Myocyte (in vitro differentiated cells): ENCODE measurements at regions not wholly inside any gene's neighbourhood (a gene's known extent, or its start where the extent isn't known, plus 50 kb on each side); places are given as distances from the start of the nearest gene placed in this dataset.
A peak's percentile ranks its signal among the peaks of the same experiment; 100 is the strongest.

Source experiments
- DNase-seq: peaks from one replicate; pipeline ENCODE4 v3.0.0-alpha.2; 2012; ENCODE audit warnings: low read depth

DNA sequence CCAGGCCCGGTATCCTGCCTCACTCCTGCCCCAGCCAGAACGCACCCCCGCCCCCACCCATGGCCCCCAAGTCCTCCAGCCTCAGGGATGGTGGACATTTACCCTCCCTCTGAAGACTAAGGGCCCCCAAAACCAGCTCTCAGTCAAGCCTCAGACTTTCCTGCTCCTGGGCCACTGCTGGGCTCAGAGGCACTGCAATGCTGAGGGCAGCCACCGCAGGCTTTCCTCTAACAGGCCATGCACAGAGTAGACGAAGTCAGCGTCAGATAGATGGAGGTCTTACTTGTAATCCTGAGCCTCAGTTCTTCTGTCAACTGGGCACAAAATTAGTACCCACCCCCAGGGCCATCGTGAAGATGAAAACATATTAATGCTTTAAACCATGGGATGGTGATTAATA, 92.6 kb downstream of the TTC32 start:
- DNase-seq = no peak

- DNase-seq = no peak
Observed at GRCh38 chr2:19807866-19808265, 93.9 kb downstream of the TTC32 start.

- no peak for DNase-seq
Observed at GRCh38 chr2:19807346-19807745, 94.4 kb downstream of the TTC32 start.

DNA sequence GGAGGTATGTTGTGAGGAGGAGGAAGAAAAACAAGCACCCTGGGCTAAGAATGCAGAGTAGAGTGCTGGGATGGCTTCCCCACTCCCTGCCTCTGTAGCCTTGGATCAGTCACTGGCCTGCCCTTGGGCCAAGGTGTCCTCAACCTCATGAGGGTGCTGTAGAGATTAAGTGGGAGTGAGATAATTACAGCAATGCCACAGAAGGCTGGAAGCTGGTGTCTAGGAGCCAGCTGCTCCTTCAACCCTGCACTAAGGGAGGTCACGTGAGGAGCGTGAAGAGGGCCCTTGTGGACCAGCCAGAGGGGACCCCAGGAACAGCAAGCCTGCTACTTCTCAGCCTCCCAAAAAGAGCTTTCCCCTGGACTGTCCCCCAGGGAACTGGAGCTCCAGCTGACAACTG, 95.2 kb downstream of the TTC32 start:
- DNase-seq = no peak

GRCh38 chr2:19806131-19806530, 95.7 kb downstream of the TTC32 start:
- peak; percentile 40 for DNase-seq

GRCh38 chr2:19805266-19805665, 96.5 kb downstream of the TTC32 start:
- no peak for DNase-seq

DNA sequence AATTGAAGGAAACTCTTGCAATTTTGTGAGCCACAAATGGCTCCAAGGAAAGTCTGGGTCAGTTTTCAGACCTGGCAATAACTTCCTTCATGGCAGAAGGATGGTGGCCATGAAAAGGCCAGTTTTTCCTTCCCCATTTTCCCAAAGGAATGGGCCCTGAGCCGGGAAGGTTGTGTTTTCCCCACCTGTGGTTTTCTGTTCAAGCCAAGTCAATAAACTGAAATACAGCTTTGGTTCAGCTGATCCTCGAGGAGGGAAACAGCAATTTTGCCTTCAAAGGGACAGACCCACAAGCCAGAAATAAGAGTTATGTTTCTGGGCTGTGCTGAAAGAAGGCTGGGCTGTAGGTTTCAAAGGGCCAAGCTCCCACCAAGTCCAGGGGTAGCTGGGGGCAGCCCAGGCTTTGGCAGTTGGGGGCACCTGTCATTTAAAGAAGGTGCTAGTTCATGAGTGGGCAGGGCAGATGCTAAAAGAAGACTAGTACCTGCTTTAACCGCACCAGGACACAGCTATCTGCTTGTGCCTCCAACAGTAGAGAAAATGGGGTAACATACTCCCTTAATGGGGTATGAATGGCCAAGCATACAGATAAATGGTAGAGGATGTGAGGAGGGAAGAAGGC, 97.0 kb downstream of the TTC32 start:
- DNase-seq = no peak

- no peak for DNase-seq
Observed at GRCh38 chr2:19802086-19802841, 99.5 kb downstream of the TTC32 start.

DNA sequence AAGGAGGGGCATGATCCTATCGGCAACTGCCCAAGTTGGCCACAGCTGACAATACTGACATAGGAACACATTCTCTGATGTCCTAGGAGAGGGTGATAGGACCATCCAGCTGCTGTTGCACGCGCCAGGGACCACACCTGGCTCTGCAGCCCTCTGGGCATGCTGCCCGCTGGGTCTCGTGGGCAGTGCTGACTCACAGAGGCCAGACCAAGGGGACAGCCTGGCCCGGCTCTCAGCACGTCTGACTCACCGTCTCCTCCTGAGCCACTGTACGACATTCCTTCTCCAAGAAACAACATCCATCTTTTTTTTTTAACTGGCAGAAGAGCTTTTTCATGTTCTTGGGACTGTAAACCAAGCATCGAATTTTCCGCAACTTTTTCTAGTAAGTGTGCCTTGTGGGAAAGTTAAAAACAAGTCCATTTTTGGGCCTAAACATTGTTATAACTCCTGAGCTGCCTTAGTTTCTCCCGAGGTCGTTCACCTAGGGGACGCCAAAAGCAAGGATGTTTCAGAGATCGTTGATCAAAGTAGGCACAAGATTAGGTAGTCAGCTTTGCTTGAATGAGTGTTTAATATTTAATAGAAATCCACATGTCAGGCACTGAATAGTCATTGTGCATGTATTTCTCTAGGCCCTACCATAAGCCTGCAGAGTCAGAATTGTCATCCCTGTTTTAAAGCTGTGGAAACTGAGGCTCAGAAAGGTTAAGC, 100.3 kb downstream of the TTC32 start:
- DNase-seq = peak; percentile 98

DNA sequence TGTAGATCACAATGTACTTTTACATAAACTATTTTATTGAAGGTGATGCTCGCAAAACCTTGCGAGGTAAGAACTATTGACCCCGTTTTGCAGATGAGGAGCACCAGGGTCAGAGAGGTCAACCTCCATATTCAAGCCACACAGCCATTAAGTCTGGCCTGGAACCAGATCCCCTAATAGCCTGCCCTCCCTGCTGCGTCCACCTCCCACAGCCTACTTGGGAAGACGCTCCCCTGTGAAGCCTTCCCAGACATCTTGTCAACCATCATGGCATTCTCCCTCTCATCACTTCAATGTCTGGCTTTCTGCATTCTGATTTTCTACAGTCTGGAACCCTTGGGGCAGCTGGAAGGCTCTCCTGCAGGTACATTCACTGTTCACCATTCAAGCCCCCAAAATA, 101.0 kb downstream of the TTC32 start:
- peak; percentile 43 for DNase-seq

GRCh38 chr2:19799881-19800780, 101.7 kb downstream of the TTC32 start:
- peak; percentile 89 for DNase-seq

DNA sequence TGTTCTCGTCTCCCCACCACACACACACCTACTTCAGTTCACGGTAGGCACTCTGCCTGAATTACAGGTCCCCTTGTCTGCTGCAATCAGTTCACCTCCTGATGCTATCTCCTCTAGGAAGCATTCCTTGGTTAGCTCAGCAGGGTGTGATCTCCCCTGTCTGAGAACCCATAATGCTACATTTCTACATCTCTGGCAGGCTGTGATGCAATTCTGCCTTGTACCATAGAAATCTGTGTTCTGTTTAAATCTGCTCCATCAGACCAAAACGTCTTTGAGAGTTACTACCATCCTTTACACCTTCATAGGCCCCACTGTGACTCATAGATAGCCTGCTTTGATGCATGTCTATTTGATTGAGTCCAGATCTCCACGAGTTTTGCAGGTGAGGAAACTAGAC, 103.9 kb downstream of the TTC32 start:
- no peak for DNase-seq

DNA sequence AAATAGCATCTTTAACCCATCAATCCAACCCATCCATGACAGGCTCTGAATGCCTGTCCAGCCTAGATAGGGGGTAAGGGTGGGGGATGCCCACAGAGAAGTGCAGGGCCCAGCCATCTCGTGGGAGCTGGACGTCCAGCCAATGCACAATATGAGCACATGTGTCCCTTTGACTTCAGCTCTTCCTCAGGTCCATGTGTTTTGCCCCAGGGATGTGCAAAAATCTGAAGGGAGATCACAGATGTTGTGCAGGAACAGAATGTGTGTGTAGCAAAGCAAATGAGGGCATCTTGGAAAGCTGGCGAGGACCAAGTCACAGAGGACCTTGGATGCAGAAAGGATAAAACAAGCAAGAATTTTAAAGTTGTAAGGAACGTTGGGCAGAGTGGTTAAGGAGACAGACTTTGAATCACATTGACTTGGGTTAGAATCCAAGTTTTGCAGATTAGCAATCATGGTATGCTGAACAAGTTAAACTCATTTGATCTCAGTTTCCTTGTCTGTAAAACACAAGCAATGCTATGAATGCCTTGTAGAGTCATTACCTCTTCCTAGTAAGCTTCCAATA, 104.5 kb downstream of the TTC32 start:
- DNase-seq = no peak

DNA sequence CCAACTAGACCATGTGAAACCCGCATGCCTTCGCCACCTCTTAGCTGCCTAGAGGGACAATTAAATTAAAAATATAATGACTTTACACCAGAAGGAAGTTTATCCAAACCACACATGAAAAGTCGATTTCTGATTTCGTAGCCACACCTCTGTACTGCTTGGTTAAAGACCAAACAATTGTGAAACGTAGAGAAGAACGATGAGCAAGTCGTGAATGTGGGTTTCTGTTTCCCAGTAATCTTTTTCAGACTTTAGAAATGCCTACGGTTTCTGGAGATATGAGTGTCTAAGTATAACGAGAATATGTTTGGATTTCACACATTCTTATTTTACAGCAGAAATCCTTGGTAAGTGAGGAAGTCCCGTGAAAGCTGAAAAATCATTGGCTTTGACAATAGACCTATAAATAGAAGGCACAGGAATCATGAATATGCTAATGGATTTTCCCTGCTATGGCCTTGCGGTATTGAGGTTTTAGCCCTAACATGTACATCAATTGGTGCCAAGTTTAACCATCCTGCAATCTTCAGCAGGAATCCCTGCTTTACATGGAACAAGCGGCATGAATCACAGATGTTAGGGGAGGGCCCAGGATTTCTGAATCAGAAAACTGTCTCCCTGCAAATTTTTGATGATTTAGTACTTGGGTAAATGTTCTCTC, 105.6 kb downstream of the TTC32 start:
- peak; percentile 84 for DNase-seq

- no peak for DNase-seq
Observed at GRCh38 chr2:19793132-19793750, 108.5 kb downstream of the TTC32 start.

DNA sequence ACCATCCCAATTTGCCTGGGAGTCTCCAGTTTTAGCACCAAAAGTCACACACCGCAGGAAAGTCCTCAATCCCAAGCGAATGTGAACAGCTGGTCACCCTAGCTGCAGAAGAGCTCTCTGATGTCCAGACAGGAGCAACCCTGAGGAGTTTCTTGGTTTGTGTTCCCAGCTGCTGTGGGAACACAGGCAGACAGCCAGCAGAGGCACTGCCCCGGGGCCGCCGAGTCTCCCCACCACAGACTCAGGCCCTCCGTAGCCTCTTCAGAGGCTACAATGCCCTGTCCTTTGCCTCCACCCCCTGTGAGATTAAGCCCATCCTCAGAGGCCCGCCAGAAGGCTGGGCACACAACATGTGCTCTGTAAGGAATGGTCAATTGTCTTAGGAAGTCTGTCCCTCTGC, 111.5 kb downstream of the TTC32 start:
- peak; percentile 83 for DNase-seq

DNA sequence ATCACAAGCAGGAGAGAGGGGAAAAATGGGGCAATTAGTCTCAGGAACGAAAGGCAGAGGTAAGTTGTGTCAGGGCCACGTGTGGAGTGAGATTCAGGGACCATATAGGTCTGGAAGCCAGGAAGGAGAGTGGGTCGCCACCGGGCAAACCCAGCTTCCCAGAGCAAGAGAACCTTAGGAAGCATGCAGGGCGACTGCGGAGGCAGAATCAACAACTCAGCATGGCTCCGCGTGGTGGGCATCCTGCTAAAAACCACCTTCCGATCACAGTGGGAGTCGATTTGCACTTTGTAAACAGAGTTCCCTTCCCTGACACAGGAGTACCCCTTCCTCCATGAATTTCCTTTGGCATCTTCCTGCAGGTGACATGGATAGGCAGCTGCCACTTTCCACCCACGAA, 114.6 kb downstream of the TTC32 start:
- DNase-seq = no peak

GRCh38 chr2:19786408-19787058, 115.2 kb downstream of the TTC32 start:
- DNase-seq = no peak

DNA sequence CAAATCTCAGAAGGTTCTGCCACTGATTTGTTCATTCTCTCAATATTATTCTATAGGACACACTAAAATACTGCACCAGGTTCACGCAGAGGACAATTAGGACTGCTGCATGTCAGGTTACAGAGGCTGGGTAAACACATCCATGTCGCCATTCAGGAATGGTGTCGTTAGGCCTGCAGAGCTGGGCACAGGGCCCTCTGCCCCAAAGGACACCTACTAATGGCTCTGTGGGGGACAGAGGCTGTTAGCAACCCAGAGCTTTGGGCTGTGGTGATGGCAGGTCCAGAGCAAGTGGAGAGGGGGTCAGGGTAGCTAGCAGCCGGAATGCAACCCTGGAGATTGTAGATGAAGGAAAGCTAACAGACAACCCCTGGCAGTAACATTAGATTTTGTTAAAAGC, 115.9 kb downstream of the TTC32 start:
- DNase-seq = no peak

GRCh38 chr2:19785447-19785846, 116.3 kb downstream of the TTC32 start:
- no peak for DNase-seq
